ENCODE measurements at regions not wholly inside any gene's neighbourhood (a gene's known extent, or its start where the extent isn't known, plus 50 kb on each side); places are given as distances from the start of the nearest gene placed in this dataset.

- Histone ChIP-seq H3K9ac (ENCODE audit: low read length in 3 of 3) (no peak overlapping the region), H3K4me3 (ENCODE audit: low read length in 3 of 3) (no peak overlapping the region), H3K36me3 (ENCODE audit: control insufficient read depth in 2 of 3, insufficient read depth in 3 of 3, low read length in 3 of 3) (no peaks in the 10 kb centered on the region), H3K9me3 (ENCODE audit: control insufficient read depth in 2 of 3, insufficient read depth in 1 of 3, low read length in 3 of 3) (no peaks in the 10 kb centered on the region), H3K27ac (ENCODE audit: low read depth in 2 of 2, low read length in 2 of 2) (no peak overlapping the region), H3K27me3 (ENCODE audit: control insufficient read depth, insufficient read depth, low read length) (no peaks in the 10 kb centered on the region), H3K4me1 (ENCODE audit: control insufficient read depth in 2 of 3, insufficient read depth in 2 of 3, low read depth in 1 of 3, low read length in 3 of 3) (no peaks in the 10 kb centered on the region)
- FAIRE-seq, result no peak
- DNase-seq, result no peak
- TF ChIP-seq CTCF (IDR thresholded peaks at IDR 0.05; ENCODE audit: borderline replicate concordance, extremely low read depth, insufficient read depth), result no peak
- intact Hi-C loops (cut with DNase I), result no loop called here
Measured at GRCh38 chr20:8077137-8077466, 55.0 kb upstream of the PLCB1 start.

GRCh38 chr20:8078528-8078914 lies 53.5 kb upstream of the PLCB1 start:
- no peak overlapping the region for H3K27ac ChIP-seq (ENCODE audit: low read depth in 2 of 2, low read length in 2 of 2)
- no peaks in the 10 kb centered on the region for H3K4me1 ChIP-seq (ENCODE audit: control insufficient read depth in 2 of 3, insufficient read depth in 2 of 3, low read depth in 1 of 3, low read length in 3 of 3)
- FAIRE-seq (no peak), DNase-seq (no peak)
- no peak overlapping the region for H3K9ac ChIP-seq (ENCODE audit: low read length in 3 of 3)
- no peaks in the 10 kb centered on the region for H3K36me3 ChIP-seq (ENCODE audit: control insufficient read depth in 2 of 3, insufficient read depth in 3 of 3, low read length in 3 of 3)
- H3K9me3 ChIP-seq (ENCODE audit: control insufficient read depth in 2 of 3, insufficient read depth in 1 of 3, low read length in 3 of 3), result no peaks in the 10 kb centered on the region
- H3K27me3 ChIP-seq (ENCODE audit: control insufficient read depth, insufficient read depth, low read length), result no peaks in the 10 kb centered on the region
- TF ChIP-seq CTCF (IDR thresholded peaks at IDR 0.05; ENCODE audit: borderline replicate concordance, extremely low read depth, insufficient read depth), result no peak
- intact Hi-C loops (cut with DNase I), result no loop called here
- no peak overlapping the region for H3K4me3 ChIP-seq (ENCODE audit: low read length in 3 of 3)

- Histone ChIP-seq H3K36me3 (ENCODE audit: control insufficient read depth in 2 of 3, insufficient read depth in 3 of 3, low read length in 3 of 3) (no peaks in the 10 kb centered on the region), H3K4me3 (ENCODE audit: low read length in 3 of 3) (no peak overlapping the region), H3K27me3 (ENCODE audit: control insufficient read depth, insufficient read depth, low read length) (no peaks in the 10 kb centered on the region), H3K27ac (ENCODE audit: low read depth in 2 of 2, low read length in 2 of 2) (no peak overlapping the region), H3K4me1 (ENCODE audit: control insufficient read depth in 2 of 3, insufficient read depth in 2 of 3, low read depth in 1 of 3, low read length in 3 of 3) (no peaks in the 10 kb centered on the region), H3K9ac (ENCODE audit: low read length in 3 of 3) (no peak overlapping the region), H3K9me3 (ENCODE audit: control insufficient read depth in 2 of 3, insufficient read depth in 1 of 3, low read length in 3 of 3) (no peaks in the 10 kb centered on the region)
- FAIRE-seq (no peak), DNase-seq (no peak)
- TF ChIP-seq CTCF (IDR thresholded peaks at IDR 0.05; ENCODE audit: borderline replicate concordance, extremely low read depth, insufficient read depth), result no peak
- intact Hi-C loops (cut with DNase I), result no loop called here
Measured at GRCh38 chr20:8079976-8080375, 52.1 kb upstream of the PLCB1 start.

GRCh38 chr20:8082025-8082424 lies 50.0 kb upstream of the PLCB1 start:
- no peak for TF ChIP-seq CTCF (IDR thresholded peaks at IDR 0.05; ENCODE audit: borderline replicate concordance, extremely low read depth, insufficient read depth)
- no peak overlapping the region for H3K9ac ChIP-seq (ENCODE audit: low read length in 3 of 3)
- DNase-seq, result peak in 1 of 5 donors; percentile 3
- no peaks in the 10 kb centered on the region for H3K27me3 ChIP-seq (ENCODE audit: control insufficient read depth, insufficient read depth, low read length)
- no peaks in the 10 kb centered on the region for H3K9me3 ChIP-seq (ENCODE audit: control insufficient read depth in 2 of 3, insufficient read depth in 1 of 3, low read length in 3 of 3)
- H3K4me3 ChIP-seq (ENCODE audit: low read length in 3 of 3), result no peak overlapping the region
- intact Hi-C loops (cut with DNase I), result no loop called here
- H3K27ac ChIP-seq (ENCODE audit: low read depth in 2 of 2, low read length in 2 of 2), result no peak overlapping the region
- no peaks in the 10 kb centered on the region for H3K4me1 ChIP-seq (ENCODE audit: control insufficient read depth in 2 of 3, insufficient read depth in 2 of 3, low read depth in 1 of 3, low read length in 3 of 3)
- H3K36me3 ChIP-seq (ENCODE audit: control insufficient read depth in 2 of 3, insufficient read depth in 3 of 3, low read length in 3 of 3), result no peaks in the 10 kb centered on the region
- no peak for FAIRE-seq

All from kidney (tissue), 13 donors.